ENCODE measurements at regions not wholly inside any gene's neighbourhood (a gene's known extent, or its start where the extent isn't known, plus 50 kb on each side); places are given as distances from the start of the nearest gene placed in this dataset.

DNA sequence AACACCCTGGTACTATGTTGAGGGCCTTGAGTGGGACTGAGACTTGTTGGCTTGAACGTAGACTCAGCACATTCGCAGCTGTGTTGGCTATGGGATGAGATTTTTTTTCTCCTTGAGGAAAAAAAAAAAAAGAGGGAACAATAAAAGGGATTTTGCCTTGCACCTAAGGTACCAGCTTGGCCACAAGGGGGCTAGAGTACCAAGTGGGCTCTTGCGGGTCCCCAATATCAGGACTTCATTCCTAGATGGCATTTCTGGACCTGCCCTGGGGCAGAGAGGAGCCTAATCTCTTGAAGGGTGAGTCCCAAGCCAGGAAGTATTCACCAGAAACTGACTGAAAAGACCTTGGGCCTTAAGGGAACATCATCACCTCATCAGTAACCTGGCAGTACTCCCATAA is 1083.6 kb upstream of the PHF14 start:
- no peak overlapping the region for H3K27ac ChIP-seq (ENCODE audit: low read depth, low read length)
- H2AFZ ChIP-seq (ENCODE audit: low read depth, low read length, poor library complexity, severe bottlenecking), result no peak overlapping the region
- H3K9me2 ChIP-seq (ENCODE audit: insufficient read depth), result no peaks in the 10 kb centered on the region
- no TSS peak for BruUV-seq (replicated peaks)
- peaks cover 3 to 8% of the 10 kb centered on the region in 2 experiments; a peak in 2 of 4 replicates for H3K9me3 ChIP-seq (ENCODE audit: control insufficient read depth in 1 of 2, insufficient read depth in 1 of 2, low read depth in 1 of 2, low read length in 2 of 2)
- intact Hi-C loops (cut with micrococcal nuclease), result no loop called here
- H3K4me2 ChIP-seq (ENCODE audit: low read length), result no peak overlapping the region
- no peaks in the 10 kb centered on the region for H4K20me1 ChIP-seq (ENCODE audit: insufficient read depth)
- no peaks in the 10 kb centered on the region for H3K27me3 ChIP-seq (ENCODE audit: insufficient read depth, low read length)
- no peaks in the 10 kb centered on the region for H3K79me2 ChIP-seq (ENCODE audit: insufficient read depth, low read length)
- no peak for DNase-seq (ENCODE audit: low read depth, low spot score)
- POLR2A ChIA-PET, result no interaction called here
- RAD21 ChIA-PET (ENCODE audit: low non-redundant PET in 1 of 2, low total read pairs in 2 of 2, uncharacterized antibody in 2 of 2, unreplicated experiment in 2 of 2), result no interaction called here
- CTCF ChIA-PET, result no interaction called here
- TF ChIP-seq, protein P1, sequence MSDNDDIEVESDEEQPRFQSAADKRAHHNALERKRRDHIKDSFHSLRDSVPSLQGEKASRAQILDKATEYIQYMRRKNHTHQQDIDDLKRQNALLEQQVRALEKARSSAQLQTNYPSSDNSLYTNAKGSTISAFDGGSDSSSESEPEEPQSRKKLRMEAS (IDR thresholded peaks at IDR 0.05), result no peak
- TF ChIP-seq CEBPB (IDR thresholded peaks at IDR 0.05; ENCODE audit: low read depth) (no peak), YY1 (IDR thresholded peaks at IDR 0.05; ENCODE audit: extremely low read depth, insufficient replicate concordance, low read depth, low read length) (no peak), EZH2 (IDR thresholded peaks at IDR 0.05) (no peak), SRF (IDR thresholded peaks at IDR 0.05; ENCODE audit: low read depth) (no peak), EZH2phosphoT487 (IDR thresholded peaks at IDR 0.05; ENCODE audit: borderline replicate concordance) (no peak), TCF7L2 (IDR thresholded peaks at IDR 0.05; ENCODE audit: borderline replicate concordance, extremely low read depth, insufficient read depth, insufficient read length) (no peak), FOSL1 (IDR thresholded peaks at IDR 0.05; ENCODE audit: low read depth) (no peak), ELF1 (IDR thresholded peaks at IDR 0.05; ENCODE audit: borderline replicate concordance, low read depth) (no peak), JUND (IDR thresholded peaks at IDR 0.05) (no peak), EGR1 (IDR thresholded peaks at IDR 0.05; ENCODE audit: low read depth) (no peak), RAD21 (IDR thresholded peaks at IDR 0.05; ENCODE audit: low read depth) (no peak), POLR2AphosphoS5 (IDR thresholded peaks at IDR 0.05; ENCODE audit: low read depth, low read length) (no peak), SIN3A (IDR thresholded peaks at IDR 0.05; ENCODE audit: low read depth) (no peak), POLR2A (IDR thresholded peaks at IDR 0.05; ENCODE audit: borderline replicate concordance, extremely low read depth, insufficient read depth, insufficient read length) (no peak)
- TF ChIP-seq, protein P2, sequence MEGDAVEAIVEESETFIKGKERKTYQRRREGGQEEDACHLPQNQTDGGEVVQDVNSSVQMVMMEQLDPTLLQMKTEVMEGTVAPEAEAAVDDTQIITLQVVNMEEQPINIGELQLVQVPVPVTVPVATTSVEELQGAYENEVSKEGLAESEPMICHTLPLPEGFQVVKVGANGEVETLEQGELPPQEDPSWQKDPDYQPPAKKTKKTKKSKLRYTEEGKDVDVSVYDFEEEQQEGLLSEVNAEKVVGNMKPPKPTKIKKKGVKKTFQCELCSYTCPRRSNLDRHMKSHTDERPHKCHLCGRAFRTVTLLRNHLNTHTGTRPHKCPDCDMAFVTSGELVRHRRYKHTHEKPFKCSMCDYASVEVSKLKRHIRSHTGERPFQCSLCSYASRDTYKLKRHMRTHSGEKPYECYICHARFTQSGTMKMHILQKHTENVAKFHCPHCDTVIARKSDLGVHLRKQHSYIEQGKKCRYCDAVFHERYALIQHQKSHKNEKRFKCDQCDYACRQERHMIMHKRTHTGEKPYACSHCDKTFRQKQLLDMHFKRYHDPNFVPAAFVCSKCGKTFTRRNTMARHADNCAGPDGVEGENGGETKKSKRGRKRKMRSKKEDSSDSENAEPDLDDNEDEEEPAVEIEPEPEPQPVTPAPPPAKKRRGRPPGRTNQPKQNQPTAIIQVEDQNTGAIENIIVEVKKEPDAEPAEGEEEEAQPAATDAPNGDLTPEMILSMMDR (IDR thresholded peaks at IDR 0.05 in 2 of 3, conservative IDR thresholded peaks at IDR 0.05 in 1 of 3; ENCODE audit: borderline replicate concordance in 1 of 3, insufficient read depth in 1 of 3, low read depth in 2 of 3, low read length in 2 of 3), result no peak; a peak in 1 of 6 replicates
- TF ChIP-seq, protein P3, sequence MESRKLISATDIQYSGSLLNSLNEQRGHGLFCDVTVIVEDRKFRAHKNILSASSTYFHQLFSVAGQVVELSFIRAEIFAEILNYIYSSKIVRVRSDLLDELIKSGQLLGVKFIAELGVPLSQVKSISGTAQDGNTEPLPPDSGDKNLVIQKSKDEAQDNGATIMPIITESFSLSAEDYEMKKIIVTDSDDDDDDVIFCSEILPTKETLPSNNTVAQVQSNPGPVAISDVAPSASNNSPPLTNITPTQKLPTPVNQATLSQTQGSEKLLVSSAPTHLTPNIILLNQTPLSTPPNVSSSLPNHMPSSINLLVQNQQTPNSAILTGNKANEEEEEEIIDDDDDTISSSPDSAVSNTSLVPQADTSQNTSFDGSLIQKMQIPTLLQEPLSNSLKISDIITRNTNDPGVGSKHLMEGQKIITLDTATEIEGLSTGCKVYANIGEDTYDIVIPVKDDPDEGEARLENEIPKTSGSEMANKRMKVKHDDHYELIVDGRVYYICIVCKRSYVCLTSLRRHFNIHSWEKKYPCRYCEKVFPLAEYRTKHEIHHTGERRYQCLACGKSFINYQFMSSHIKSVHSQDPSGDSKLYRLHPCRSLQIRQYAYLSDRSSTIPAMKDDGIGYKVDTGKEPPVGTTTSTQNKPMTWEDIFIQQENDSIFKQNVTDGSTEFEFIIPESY (IDR thresholded peaks at IDR 0.05; ENCODE audit: extremely low read depth, insufficient replicate concordance, low read length), result no peak
- TF ChIP-seq, protein P4, sequence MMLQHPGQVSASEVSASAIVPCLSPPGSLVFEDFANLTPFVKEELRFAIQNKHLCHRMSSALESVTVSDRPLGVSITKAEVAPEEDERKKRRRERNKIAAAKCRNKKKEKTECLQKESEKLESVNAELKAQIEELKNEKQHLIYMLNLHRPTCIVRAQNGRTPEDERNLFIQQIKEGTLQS (IDR thresholded peaks at IDR 0.05), result no peak
- TF ChIP-seq, protein P5, sequence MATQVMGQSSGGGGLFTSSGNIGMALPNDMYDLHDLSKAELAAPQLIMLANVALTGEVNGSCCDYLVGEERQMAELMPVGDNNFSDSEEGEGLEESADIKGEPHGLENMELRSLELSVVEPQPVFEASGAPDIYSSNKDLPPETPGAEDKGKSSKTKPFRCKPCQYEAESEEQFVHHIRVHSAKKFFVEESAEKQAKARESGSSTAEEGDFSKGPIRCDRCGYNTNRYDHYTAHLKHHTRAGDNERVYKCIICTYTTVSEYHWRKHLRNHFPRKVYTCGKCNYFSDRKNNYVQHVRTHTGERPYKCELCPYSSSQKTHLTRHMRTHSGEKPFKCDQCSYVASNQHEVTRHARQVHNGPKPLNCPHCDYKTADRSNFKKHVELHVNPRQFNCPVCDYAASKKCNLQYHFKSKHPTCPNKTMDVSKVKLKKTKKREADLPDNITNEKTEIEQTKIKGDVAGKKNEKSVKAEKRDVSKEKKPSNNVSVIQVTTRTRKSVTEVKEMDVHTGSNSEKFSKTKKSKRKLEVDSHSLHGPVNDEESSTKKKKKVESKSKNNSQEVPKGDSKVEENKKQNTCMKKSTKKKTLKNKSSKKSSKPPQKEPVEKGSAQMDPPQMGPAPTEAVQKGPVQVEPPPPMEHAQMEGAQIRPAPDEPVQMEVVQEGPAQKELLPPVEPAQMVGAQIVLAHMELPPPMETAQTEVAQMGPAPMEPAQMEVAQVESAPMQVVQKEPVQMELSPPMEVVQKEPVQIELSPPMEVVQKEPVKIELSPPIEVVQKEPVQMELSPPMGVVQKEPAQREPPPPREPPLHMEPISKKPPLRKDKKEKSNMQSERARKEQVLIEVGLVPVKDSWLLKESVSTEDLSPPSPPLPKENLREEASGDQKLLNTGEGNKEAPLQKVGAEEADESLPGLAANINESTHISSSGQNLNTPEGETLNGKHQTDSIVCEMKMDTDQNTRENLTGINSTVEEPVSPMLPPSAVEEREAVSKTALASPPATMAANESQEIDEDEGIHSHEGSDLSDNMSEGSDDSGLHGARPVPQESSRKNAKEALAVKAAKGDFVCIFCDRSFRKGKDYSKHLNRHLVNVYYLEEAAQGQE (IDR thresholded peaks at IDR 0.05; ENCODE audit: low read depth), result no peak
- no peak overlapping the region for H3K9ac ChIP-seq (ENCODE audit: low read length)
- ATAC-seq, result no peak
- no peaks in the 10 kb centered on the region for H3K36me3 ChIP-seq (ENCODE audit: control insufficient read depth in 1 of 2, insufficient read depth in 2 of 2, low read length in 2 of 2)
- no peak overlapping the region for H3K4me3 ChIP-seq (replicated peaks in 1 of 2; ENCODE audit: low read depth in 1 of 2, low read length in 2 of 2)
- H3K4me1 ChIP-seq (ENCODE audit: control insufficient read depth in 1 of 2, insufficient read depth in 2 of 2, low read length in 2 of 2), result no peaks in the 10 kb centered on the region
